Stimulated activated CD8-positive, alpha-beta memory T cell treated with anti-CD3 and anti-CD28 coated beads, Interleukin-12 subunit alpha, Interleukin-12 subunit beta, amount 100 ng/mL, for 1 hour (primary cell): ENCODE measurements at regions not wholly inside any gene's neighbourhood (a gene's known extent, or its start where the extent isn't known, plus 50 kb on each side); places are given as distances from the start of the nearest gene placed in this dataset.
"Not testable (repeated sequence)": the region's sequence is repeated elsewhere in the genome, so short reads cannot be mapped to it uniquely, and the experiment has no call there.

Experiments
- DNase-seq: peaks from one replicate; pipeline ENCODE4 v3.0.0-alpha.2; 2020; ENCODE audit warnings: low read depth

DNA sequence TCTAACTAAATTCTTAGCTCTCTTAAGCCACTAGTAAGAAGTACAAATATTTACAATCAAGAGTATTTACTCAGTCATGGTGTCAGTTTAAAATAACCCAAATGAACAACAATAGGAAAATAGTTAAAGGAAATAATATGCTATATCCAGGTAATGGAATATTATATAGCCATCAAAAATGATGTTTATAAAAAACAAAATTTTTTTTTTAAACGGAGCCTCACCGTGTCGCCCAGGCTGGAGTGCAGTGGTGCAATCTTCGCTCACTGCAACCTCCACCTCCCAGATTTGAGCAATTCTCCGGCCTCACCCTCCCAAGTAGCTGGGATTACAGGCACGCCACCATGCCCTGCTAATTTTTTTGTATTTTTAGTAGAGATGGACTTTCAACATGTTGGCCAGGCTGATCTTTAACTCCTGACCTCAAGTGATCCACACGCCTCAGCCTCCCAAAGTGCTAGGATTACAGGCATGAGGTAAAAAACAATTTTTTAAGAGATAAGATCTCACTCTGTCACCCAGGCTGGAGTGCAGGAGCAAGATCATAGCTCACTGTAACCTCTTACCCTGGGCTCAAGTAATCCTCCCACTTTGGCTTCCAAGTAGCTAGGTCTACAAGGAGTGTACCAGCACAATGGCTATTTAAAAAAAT lies 132.5 kb downstream of the NOC3L start:
- no peak for DNase-seq

DNA sequence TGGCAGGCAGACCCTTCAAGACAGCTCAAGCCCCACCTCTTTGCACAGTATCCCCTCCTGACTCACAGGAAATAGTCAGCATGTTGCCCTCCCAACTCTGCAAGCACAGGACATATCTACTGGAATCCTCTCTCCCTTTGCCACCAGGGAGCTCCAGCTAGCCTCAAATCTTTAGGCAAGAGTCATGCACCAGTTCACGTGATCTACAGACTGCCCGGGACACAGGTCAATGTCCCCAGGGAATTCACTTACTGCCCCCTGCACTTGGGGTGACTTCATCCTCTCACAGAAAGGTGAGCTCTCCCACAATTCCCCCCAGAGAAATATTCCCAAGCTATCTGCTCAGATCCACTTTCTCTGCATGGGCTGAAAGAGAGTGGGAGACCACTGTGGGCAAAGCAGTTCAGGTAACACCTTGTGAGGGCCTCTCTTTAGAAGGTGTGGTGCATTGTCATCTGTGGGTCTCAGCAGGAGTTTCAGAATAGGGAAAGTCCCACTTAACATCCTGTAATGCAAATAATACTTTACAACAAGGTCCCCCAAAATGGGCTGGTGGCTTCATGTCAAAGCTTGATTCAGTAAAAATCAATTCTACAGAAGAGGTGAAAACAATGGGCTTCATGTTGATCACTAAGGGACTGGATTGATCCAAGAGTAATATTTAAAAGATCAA lies 129.9 kb downstream of the NOC3L start:
- no peak for DNase-seq

DNA sequence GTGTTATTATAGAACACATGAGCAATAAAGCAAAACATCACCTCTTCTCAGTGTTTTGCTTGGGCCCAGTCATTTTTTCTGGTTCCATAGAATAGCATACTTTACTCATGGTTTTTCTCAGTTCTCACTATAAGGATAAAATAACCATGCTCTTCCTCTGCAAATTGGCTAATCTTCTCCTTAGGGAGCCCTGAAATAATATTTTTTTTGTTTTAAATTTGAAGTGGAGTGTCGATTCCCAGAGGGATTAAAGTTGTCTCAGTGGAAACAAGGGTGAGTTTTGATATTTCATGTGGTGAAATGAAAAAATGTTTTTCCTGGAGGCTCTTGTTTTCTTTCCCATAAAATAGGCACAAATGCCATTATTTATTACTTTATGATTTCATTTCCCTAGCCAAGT lies 127.3 kb downstream of the NOC3L start:
- DNase-seq = no peak

DNA sequence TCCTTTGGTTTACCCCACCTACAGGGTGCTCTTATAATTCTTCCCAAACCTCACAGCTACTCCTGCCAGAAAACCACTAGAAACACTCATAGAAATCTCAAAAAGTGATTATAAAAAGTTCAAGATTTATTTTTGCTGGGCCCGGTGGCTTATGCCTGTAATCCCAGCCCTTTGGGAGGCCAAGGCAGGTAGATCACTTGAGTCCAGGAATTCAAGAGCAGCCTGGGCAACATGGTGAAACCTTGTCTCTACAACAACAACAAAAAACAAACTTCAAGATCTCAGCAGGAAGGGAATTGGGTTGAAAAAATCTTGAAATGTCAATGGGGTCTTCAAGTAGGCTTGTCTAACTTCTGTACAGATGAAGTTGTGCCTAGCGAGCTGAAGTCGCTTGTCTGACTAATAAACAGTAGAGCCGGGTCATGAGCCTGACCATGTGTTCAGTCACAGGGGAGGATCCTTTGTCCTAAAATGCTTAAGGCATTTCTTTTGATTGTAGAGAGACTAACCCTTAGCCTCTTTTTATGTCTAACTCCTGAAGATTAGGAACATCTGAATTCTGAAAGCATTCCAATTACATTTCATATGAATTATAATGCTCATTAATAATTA lies 124.6 kb downstream of the NOC3L start:
- DNase-seq = no peak

DNA sequence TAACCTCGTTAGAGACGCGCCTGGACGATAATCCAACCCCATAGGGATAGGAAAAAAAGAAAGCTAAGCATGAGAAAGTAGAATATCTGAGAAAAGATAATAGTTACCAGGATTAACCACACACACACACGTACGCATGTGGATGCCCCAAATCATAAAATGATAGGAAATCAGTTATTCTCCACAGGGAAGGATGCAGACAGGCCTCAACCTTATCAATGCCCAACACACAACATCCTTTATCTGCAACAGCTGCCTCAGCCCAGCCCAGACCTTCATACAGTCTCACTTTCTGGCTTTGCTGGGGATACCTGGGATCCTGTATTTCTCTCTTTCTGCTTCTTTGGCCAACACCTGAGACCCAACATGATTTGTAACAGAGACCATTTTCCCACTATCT lies 123.0 kb downstream of the NOC3L start:
- no peak for DNase-seq

DNA sequence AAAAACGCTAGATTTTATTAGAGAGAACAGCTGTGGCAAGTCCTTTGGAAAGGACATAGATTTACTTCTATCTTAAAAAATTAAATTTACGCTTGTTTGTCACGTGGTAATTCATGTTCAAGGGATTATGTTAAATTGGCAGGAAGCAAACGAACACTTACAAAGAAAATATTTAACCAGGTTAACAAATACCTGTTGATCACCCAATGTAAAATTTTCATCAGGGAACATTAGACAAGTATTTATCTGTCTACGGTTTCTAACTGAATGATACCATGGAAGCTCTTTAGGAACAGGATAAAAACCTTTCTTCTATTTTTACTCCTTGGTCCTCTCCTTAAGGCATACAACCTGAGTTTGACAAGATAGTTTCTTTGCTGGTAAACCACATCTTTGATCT lies 122.2 kb downstream of the NOC3L start:
- no peak for DNase-seq

DNA sequence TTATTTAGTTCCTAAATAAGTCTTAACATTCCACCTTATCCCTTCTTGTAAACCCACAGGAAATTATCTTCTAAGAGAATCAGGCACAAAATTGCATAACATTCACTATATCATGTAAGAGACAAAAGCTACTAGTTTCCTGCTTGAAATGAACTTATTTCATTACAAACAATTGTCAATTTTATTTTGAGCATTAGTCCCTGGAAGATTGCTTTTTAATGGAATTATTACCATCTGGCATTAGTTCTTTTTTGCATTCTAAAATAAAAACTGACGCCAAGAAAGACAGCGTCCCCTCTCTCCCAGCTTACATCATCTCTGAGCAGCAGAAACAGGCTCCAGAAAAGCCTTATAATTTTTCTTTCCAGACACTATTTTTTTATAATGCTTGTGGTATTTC lies 121.8 kb downstream of the NOC3L start:
- no peak for DNase-seq

DNA sequence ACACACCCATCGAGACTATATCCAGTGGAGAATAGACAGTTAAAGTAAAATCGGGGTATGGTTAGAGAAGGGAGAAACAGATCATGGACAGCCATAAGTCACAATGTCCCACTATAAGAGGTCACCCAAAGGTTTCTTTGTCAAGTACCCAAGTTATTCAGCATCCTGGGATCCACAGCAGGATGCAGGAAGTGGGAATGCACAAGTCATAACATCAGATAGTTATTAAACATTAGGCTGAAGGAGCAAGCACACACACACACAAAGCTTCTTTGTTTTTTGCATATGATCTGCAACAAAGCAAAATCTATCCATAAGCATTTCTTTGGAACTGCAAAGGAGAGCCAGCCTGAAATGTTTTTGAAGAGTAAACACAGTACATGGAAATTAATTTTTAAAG lies 111.6 kb downstream of the NOC3L start:
- DNase-seq = no peak

DNA sequence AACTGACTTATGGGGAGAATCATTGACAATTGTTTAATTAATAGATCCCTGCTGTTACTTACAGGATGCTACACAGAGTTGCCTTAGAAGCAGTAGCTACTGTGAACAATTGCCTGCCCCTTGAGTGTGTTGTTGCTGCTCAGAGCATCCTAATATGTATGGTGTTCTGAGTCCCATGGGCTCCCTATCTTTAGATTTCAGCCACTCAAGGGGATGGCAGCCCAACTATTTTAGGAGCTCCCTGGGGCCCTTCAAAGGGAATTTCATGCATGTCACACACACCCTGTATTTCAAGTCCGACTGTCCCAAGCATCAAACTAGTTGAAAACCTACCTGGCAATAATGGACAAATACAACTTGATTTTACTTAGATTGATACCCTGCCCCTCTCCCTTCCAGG lies 111.2 kb downstream of the NOC3L start:
- no peak for DNase-seq

DNA sequence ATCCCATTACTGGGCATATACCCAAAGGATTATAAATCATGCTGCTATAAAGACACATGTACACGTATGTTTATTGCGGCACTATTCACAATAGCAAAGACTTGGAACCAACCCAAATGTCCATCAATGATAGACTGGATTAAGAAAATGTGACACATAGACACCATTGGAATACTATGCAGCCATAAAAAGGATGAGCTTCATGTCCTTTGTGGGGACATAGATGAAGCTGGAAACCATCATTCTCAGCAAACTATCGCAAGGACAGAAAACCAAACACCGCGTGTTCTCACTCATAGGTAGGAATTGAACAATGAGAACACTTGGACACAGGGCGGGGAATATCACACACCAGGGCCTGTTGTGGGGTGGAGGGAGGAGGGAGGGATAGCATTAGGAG lies 105.3 kb downstream of the NOC3L start:
- DNase-seq = not testable (repeated sequence)

DNA sequence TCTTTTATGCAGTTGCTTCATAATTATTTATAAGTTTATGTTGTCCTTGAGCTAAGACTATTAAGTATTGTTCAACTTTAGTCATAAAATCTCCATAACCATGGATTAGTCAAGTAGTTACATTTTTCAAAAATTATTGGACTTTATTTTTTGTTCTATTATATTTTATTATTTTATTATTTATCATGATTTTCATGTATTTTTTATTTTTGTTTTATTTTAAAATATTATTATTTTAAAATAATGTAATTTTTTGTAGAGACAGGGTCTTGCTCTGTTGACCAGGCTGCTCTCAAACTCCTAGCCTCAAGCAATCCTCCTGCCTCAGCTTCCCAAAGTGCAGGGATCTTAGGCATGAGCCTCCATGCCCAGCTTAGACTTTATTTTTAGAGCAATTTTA lies 102.3 kb downstream of the NOC3L start:
- DNase-seq = no peak

DNA sequence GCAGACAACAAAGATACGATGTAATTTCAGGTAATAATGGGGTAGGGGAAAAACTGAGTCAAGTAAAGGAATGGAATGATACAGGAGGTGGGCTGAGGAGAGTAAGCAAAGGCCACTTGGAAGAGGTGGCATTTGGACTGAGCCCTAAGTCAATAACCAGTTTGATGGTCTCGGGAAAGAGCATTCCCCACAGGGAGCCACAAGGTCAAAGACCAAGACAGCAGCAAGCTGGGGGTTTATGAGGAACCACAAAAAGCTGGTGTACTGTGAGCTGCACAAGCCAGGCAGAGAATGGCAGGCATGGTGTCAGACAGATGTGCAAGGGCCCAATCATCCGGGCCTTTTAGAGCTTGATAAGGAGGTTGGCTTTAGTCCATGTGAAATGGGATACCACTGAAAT lies 98.7 kb downstream of the NOC3L start:
- no peak for DNase-seq

DNA sequence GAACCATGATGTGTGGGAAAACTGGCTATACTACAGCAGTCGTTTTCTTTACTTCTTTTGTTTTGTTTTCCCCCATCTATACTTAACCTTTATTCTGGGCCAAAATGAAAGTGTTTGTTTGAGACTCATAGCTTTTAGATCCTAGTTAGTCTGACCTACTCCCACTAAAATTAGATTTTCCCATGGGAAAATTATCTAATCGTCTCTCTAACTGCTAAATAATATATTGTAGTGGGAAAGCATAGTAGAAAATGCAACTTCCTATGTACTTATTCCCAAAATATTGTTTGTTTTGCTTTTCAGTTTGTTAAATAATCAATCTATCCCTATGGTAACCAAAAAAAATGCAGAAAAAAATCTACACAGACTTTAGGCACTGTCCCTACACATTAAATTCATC lies 96.6 kb downstream of the NOC3L start:
- no peak for DNase-seq

DNA sequence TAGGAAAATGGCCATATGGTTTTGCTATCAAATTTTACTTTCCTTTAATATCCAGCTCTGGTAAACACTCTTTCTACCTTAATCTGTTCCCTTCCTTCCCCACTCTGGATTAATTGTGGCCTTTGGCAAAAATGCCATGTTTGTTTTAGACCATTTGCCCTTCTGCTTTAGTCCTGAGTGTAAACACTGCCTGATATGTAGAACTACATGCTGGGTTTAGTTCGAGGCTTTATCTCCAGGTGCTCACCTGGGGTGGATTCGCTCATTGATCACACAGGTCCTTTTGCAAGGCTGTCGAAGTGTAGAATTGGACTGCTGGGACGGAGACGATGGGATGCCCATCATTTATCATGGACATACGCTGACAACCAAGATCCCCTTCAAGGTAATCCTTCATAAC lies 94.1 kb downstream of the NOC3L start:
- no peak for DNase-seq

DNA sequence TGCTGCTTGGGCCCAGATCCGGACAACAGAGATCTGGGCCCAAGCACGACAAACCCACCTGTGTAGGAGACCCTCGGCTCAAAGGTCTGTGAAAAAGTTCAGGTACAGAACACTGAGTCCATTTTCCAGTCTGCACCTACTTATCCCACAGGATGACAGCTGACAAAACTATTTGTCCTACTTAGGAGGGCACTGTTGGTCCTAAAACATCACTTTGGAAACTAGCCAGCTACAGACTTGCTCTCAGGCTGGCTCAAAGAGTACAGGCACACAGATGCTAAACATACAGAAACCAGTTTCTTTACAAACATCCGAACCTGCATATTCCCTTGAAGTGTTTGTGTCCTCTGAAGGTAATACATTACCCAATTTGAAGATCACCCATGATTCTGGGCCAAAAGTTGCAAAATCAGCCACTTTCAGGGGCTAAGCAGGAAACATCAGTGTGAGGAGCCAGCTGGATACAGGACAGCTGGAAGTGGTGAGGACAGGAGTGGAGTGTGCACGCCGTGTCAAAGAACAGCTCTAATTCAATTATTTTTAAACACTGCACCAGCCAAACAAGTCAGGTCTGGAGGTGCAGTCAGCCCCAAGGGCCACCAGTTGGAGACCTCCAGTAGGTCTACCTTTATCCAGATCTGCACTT lies 88.5 kb downstream of the NOC3L start:
- DNase-seq = no peak

DNA sequence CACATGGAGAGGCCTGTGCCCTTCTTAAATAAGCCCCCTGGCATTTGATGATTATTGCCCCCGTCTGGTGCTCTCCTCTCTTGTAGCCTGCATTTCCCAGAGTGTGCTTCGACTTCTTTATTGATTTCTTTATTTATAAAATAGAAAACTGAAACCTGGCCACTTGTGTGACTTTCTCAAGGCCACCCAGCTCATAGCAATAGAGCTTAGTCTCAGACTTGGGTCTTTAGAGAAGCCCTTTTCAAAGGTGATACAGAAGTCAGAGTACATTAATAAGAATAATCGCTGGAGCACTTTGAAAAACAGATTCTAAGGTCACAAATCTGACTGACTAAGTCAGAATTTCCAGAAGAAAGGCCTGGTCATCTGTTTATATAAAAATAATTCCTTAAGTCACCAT lies 86.6 kb downstream of the NOC3L start:
- DNase-seq = no peak

DNA sequence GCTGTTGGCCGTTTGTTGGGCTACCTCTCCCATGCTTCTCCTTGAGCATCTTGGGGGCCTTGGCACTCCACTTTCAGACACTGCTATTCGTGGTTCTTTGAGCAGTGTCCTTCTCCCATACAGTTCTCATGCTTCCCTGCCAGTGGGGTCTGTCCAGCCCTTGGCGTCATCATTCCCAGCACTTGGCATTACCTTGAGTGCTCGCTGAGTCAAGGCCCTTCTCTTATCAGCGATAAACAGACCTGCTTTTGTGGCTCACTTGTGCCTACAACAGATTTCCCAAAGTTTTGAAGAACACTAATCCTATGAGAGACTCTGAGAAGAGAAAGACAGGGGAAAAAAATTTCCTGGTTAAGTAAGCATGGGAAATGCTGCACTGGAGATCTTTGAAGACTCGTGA lies 85.3 kb downstream of the NOC3L start:
- DNase-seq = no peak

DNA sequence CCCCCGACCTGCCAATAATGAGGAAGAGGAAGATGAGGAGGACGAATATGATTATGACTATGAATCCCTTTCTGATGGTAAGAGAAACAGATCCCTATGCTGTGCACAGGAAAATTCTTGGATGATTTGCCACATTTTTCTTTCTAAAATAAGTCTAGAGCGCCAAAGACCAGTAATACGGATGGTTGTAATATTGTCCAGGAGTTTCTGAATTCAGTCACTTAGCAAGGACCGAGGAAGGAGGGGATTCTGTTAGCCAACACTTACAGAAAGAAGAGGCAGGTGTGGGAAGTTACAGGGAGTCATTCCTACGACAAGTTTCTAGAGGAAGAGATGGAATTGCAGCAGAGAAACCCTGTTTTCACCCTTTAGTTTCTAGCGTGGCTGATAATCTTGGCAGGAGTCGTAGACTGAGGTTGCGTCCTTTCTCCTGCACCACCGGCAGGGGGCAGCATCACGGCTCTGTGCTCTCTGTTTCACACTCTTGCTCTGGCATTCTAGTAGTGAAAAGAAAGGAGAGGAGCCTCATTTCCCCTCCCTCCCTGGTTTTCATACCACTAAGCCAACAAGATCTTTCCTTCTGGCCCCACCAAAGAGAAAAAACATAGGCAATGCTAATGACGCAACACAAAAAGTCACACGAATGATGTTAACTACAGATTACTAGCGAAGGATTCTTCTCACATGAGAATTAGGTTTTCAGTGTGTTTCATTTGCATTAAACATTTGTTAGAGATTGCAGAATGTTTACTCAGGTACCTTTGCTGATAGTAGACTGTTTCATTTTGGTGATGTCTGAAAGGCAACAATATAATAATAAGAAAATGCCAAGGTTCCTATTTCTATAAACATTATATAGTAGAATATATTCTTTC lies 82.7 kb downstream of the NOC3L start:
- peak; percentile 36 for DNase-seq

DNA sequence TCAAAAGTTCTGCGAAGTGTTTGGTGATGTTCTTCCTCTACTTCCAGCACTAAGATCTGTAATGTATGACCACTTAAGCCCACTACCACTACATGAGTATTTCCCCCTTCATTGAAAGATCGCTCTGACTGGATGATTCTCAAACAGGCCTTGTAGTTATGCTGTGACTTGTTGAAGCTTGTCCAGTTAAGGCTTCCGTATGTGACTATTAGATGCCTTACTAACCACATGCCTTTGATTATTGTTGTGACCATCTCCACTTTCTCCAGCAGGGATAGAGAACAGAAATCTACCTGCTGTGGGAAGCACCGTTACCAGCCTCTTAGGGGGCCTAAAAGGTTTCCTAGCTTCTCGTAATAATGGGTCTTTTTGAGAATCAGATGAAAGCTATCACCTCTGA lies 81.1 kb downstream of the NOC3L start:
- no peak for DNase-seq

DNA sequence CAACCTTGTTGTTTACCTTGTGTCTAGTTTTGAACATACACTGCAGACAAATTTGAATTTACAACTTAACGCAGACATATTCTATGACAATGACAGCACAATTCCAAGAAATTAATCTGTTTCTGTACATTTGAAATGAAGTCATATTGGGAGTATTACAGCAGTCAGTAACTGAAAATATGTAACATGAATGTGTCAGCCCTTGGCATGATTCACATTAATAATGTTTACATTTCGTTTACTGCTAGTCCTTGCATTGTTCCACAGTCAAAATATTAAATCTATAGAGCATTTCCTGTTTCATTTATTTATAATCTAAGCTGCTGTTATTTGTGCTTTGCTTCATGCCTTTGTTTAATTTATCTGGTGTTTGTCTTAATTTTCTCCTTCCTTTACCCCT lies 80.4 kb downstream of the NOC3L start:
- DNase-seq = no peak
